Spleen (tissue), 11 donors: ENCODE measurements at regions not wholly inside any gene's neighbourhood (a gene's known extent, or its start where the extent isn't known, plus 50 kb on each side); places are given as distances from the start of the nearest gene placed in this dataset.
"Not testable (repeated sequence)": the region's sequence is repeated elsewhere in the genome, so short reads cannot be mapped to it uniquely, and the experiment has no call there.

Experiments
- DNase-seq: peaks from one replicate; pipeline ENCODE4 v3.0.0-alpha.2; 2020
- H3K27ac ChIP-seq, 8 donors: fragments of 200-600 bp; sonication (generic) in 7 of 8; 1 replicate in 4 of 8; 2 replicates in 4 of 8; pipeline versions ENCODE4 v1.5.0 to v1.8.0; 2016 to 2021; ENCODE audit warnings: inconsistent platforms in 4 of 8, mild to moderate bottlenecking in 4 of 8, moderate library complexity in 1 of 8
- H3K27me3 ChIP-seq, 7 donors: fragments of 200-600 bp; sonication (generic) in 6 of 7; replicated peaks in 1 of 7; 1 replicate in 4 of 7; 2 replicates in 3 of 7; pipeline versions ENCODE4 v1.5.0 to v1.8.0; 2016 to 2021; ENCODE audit warnings: inconsistent platforms in 3 of 7, mild to moderate bottlenecking in 1 of 7
- H3K36me3 ChIP-seq, 6 donors: fragments of 200-600 bp; sonication (generic) in 5 of 6; 1 replicate in 4 of 6; 2 replicates in 2 of 6; pipeline versions ENCODE4 v1.5.0 to v1.8.0; 2016 to 2021; ENCODE audit warnings: inconsistent platforms in 2 of 6
- H3K4me1 ChIP-seq, 6 donors: fragments of 200-600 bp; sonication (generic) in 5 of 6; 1 replicate in 3 of 6; 2 replicates in 3 of 6; pipeline versions ENCODE4 v1.5.0 to v1.8.0; 2016 to 2021; ENCODE audit warnings: inconsistent platforms in 3 of 6
- H3K4me3 ChIP-seq, 8 donors: fragments of 200-600 bp; sonication (generic) in 7 of 8; 1 replicate in 4 of 8; 2 replicates in 4 of 8; pipeline versions ENCODE4 v1.5.0 to v1.8.0; 2016 to 2021; ENCODE audit warnings: inconsistent platforms in 4 of 8, mild to moderate bottlenecking in 4 of 8, moderate library complexity in 2 of 8
- H3K9me3 ChIP-seq, 8 donors: fragments of 200-600 bp; sonication (generic) in 7 of 8; 1 replicate in 4 of 8; 2 replicates in 4 of 8; pipeline versions ENCODE4 v1.5.0 to v1.8.0; 2016 to 2021; ENCODE audit warnings: inconsistent platforms in 4 of 8
- WGBS, 5 donors: extraction: QIAGEN DNeasy Blood & Tissue Kit in 3 of 5; methylation state at CpG; one replicate each; pipeline versions ENCODE4 v1.1.5 to v1.1.7; 2013 to 2018; 5-methylcytosine and 5-hydroxymethylcytosine counted together
- intact Hi-C: fragments of 100-400 bp; cut with DNase I; formaldehyde crosslinking; loops from one replicate; pipeline ENCODE4 v1.15.0; 2023; ENCODE audit warnings: low total_unique reads
- TF ChIP-seq, protein P1 (sequence below), 11 experiments: fragments of 200-600 bp in 7 of 11; fragments of 450-650 bp in 4 of 11; sonication (generic) in 4 of 11; IDR thresholded peaks in 8 of 11; conservative IDR thresholded peaks in 3 of 11; 1 replicate in 7 of 11; 2 replicates in 4 of 11; pipeline versions ENCODE4 v1.4.0 to v1.8.0; 2016 to 2021; ENCODE audit warnings: antibody characterized with exemption in 11 of 11, inconsistent platforms in 4 of 11, mild to moderate bottlenecking in 1 of 11
- donor health status: healthy with polysubstance abuse.
- donor health status: DM: no; HTN: no; CAD: no; lungs with moderate emphysema.
- donor health status: DM: no; HTN: no; CAD: no.
- donor health status: Bipolar disorder and iron deficiency.
- donor health status: healthy.
- donor health status: DM: no; HTN: no; CAD: no.
- donor health status: DM: yes; HTN: yes; CAD: no.

GRCh38 chr2:111447482-111447881, 326.8 kb downstream of the BCL2L11 start:
- DNase-seq, H3K4me1 ChIP-seq, H3K27ac ChIP-seq, H3K36me3 ChIP-seq, H3K27me3 ChIP-seq, H3K9me3 ChIP-seq, intact Hi-C loops, H3K4me3 ChIP-seq: not testable (repeated sequence)
- 81 to 96% (median 89%) methylated on average over 2 to 4 of the region's 5 CpGs for WGBS, 5 donors

DNA sequence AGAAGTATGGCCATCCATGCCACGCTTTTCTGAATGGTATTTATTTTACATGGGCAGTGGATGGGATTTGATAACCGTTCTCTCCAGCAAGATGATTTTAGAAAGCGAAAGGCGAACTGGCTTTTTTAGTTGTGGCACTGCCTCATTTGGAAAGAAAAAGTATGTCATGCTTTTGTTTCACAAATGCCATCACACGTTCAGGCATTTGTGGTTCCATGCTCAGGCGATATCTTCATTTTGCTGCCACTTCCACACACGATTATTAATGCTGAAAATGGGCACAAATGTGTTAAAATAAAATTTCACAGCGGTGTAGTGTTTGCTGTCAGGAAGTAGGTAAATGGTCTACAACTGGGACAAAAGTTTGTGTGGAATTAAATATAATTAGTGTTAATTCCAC, 328.1 kb downstream of the BCL2L11 start:
- intact Hi-C loops, H3K4me3 ChIP-seq, H3K36me3 ChIP-seq, H3K27me3 ChIP-seq, H3K4me1 ChIP-seq, H3K27ac ChIP-seq, DNase-seq, H3K9me3 ChIP-seq: not testable (repeated sequence)
- no CpG with 5 or more reads among the region's 8 CpGs for WGBS, 5 donors

- WGBS, 5 donors = 64 to 80% (median 66%) methylated on average over 2 of the region's 6 CpGs; no CpG with 5 or more reads in 2 of the 5 donors
- H3K27ac ChIP-seq, H3K27me3 ChIP-seq, H3K4me3 ChIP-seq, H3K36me3 ChIP-seq, intact Hi-C loops, DNase-seq, H3K9me3 ChIP-seq: not testable (repeated sequence)
- peaks cover 0 to 14% (median 2%) of the 10 kb centered on the region in 6 donors for H3K4me1 ChIP-seq
Observed at GRCh38 chr2:111450526-111450925, 329.8 kb downstream of the BCL2L11 start.

DNA sequence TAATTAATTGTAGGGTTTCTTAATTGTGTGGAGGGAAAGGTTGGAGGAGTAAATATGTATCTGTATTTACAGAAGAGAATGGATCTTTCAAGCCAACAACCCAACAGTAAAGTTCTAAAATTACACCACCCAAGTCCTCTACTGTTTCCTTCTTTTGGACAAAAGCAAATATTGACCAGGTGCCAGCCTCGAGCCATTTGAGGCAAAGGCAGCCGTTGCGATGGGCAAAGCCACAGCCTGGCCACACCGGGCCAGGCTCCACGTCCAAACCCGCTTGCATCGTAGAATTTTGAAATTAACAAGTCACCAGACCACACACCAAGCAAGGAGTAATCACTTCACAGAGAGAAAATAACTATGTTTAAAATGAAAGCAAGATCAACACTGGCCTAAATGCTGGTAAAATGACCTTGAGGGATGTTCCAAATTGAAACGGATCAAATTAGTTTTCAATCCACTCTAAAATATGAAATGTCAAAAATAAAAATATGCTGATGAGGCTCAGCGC, 331.0 kb downstream of the BCL2L11 start:
- H3K36me3 ChIP-seq, intact Hi-C loops, H3K9me3 ChIP-seq, H3K27me3 ChIP-seq, DNase-seq: not testable (repeated sequence)
- Histone ChIP-seq H3K4me1 (peaks cover 0 to 14% (median 2%) of the 10 kb centered on the region in 6 donors), H3K27ac (peak overlapping the region in 7 of 8 donors; percentile 41 to 77 (median 58)), H3K4me3 (peak overlapping the region in 1 of 8 donors; percentile 19)
- WGBS, 5 donors = 40 to 64% (median 43%) methylated on average over 1 to 5 of the region's 9 CpGs

GRCh38 chr2:111452208-111452607, 331.5 kb downstream of the BCL2L11 start:
- Histone ChIP-seq H3K27ac (peak overlapping the region in 7 of 8 donors; percentile 41 to 77 (median 58)), H3K4me1 (peaks cover 0 to 14% (median 2%) of the 10 kb centered on the region in 6 donors), H3K4me3 (peak overlapping the region in 1 of 8 donors; percentile 19)
- DNase-seq, intact Hi-C loops, H3K36me3 ChIP-seq, H3K27me3 ChIP-seq, H3K9me3 ChIP-seq: not testable (repeated sequence)
- WGBS, 5 donors = 30 to 69% (median 55%) methylated on average over 5 to 7 of the region's 7 CpGs

- H3K9me3 ChIP-seq, H3K27ac ChIP-seq, H3K27me3 ChIP-seq, H3K4me3 ChIP-seq, intact Hi-C loops, DNase-seq, H3K36me3 ChIP-seq: not testable (repeated sequence)
- WGBS, 5 donors = 67% methylated on average over 1 of the region's 2 CpGs; no CpG with 5 or more reads in 4 of the 5 donors
- peaks cover 0 to 14% (median 2%) of the 10 kb centered on the region in 6 donors for H3K4me1 ChIP-seq
Observed at GRCh38 chr2:111453308-111453707, 332.6 kb downstream of the BCL2L11 start.

- no CpG with 5 or more reads among the region's 2 CpGs for WGBS, 5 donors
- intact Hi-C loops, H3K4me3 ChIP-seq, H3K27ac ChIP-seq, H3K9me3 ChIP-seq, H3K27me3 ChIP-seq, DNase-seq, H3K36me3 ChIP-seq: not testable (repeated sequence)
- H3K4me1 ChIP-seq = peaks cover 0 to 14% (median 2%) of the 10 kb centered on the region in 6 donors
Observed at GRCh38 chr2:111453816-111454215, 333.1 kb downstream of the BCL2L11 start.

- WGBS, 5 donors = no CpG with 5 or more reads among the region's 1 CpG
- TF ChIP-seq, protein P1, sequence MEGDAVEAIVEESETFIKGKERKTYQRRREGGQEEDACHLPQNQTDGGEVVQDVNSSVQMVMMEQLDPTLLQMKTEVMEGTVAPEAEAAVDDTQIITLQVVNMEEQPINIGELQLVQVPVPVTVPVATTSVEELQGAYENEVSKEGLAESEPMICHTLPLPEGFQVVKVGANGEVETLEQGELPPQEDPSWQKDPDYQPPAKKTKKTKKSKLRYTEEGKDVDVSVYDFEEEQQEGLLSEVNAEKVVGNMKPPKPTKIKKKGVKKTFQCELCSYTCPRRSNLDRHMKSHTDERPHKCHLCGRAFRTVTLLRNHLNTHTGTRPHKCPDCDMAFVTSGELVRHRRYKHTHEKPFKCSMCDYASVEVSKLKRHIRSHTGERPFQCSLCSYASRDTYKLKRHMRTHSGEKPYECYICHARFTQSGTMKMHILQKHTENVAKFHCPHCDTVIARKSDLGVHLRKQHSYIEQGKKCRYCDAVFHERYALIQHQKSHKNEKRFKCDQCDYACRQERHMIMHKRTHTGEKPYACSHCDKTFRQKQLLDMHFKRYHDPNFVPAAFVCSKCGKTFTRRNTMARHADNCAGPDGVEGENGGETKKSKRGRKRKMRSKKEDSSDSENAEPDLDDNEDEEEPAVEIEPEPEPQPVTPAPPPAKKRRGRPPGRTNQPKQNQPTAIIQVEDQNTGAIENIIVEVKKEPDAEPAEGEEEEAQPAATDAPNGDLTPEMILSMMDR (IDR thresholded peaks at IDR 0.05 in 8 of 11, conservative IDR thresholded peaks at IDR 0.05 in 3 of 11) = peak in 5 of 11 experiments; percentile 20 to 60 (median 40)
- H3K9me3 ChIP-seq, intact Hi-C loops, H3K27me3 ChIP-seq, H3K4me3 ChIP-seq, DNase-seq, H3K36me3 ChIP-seq: not testable (repeated sequence)
- Histone ChIP-seq H3K27ac (peak overlapping the region in 5 of 8 donors; percentile 58 to 82 (median 58)), H3K4me1 (peaks cover 0 to 14% (median 2%) of the 10 kb centered on the region in 6 donors)
Observed at GRCh38 chr2:111454404-111454803, 333.7 kb downstream of the BCL2L11 start.

DNA sequence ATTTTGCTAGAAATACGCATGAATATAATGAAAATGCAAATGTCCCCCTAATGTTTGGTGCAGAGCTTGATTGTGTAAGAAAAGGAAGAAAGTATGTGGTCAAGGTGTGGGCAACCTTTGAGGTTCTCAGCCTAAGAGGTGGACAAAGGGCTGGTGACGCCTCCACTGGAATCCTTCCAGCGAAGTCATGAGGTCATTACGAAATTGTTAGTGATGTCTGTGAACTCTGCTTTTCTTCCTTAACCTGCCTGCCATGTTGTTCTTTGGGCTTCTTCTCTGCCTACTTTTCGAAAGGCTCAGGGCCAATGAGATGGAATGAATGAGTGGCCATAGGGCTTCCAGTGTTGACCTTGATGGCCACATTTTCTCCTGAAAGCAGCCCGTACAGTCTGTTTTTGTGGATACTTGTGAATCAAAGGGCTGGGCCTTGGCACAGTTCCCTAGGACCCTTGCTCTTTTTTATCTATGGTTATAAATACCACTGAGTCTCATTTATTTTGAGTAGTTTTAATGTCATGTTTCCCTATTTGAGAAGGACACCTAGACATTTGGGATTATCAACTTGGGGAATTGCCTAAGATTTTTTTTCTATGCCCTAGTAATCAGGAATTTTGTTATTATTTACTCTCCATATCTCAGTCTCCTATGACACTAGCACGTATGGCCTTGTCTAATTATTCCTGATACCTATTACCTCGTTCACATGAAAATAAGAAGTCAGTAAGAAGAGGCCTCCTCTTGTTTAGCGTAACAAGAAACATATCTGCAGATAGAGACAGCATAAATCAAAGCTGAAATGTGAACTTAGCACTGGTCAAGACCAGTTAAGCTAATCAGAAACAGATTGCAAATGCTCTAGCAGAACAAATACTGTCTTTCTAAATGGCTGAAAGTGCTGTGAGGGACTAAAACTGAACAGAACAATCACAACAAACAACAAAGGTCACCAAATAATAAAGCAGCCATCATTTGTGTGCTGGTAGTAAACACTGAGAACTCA, 334.6 kb downstream of the BCL2L11 start:
- H3K36me3 ChIP-seq, H3K27me3 ChIP-seq, H3K4me3 ChIP-seq, H3K9me3 ChIP-seq, DNase-seq, intact Hi-C loops: not testable (repeated sequence)
- Histone ChIP-seq H3K27ac (peak overlapping the region in 5 of 8 donors; percentile 58 to 82 (median 58)), H3K4me1 (peaks cover 0 to 14% (median 2%) of the 10 kb centered on the region in 6 donors)
- 83 to 95% (median 90%) methylated on average over 8 to 9 of the region's 9 CpGs for WGBS, 5 donors

DNA sequence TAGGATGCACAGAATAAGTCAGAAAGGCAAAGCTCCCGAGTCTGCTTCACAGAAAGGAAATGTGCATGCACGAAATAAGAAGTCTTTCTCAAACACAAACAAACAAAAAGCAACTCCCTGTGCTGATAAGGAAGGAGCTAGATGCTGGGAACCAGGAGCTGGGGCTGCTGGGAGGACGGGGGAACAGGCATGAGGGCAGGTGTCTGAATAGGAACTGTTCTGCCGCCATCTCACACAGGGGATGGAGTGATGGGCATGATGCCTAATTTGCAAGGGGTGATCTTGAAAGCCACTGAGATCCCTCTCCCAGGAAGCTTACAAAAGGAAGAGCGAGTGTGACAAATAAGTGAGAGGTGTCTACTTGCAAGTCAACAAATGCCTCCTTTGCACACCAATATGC, 336.5 kb downstream of the BCL2L11 start:
- 87 to 100% (median 91%) methylated on average over 2 to 4 of the region's 5 CpGs for WGBS, 5 donors
- intact Hi-C loops = not testable (repeated sequence)

More for the DNA sequence above, 336.5 kb downstream of the BCL2L11 start:
- H3K27me3 ChIP-seq, H3K4me3 ChIP-seq, DNase-seq, H3K9me3 ChIP-seq, H3K27ac ChIP-seq, H3K36me3 ChIP-seq: not testable (repeated sequence)
- peaks cover 0 to 10% (median 2%) of the 10 kb centered on the region in 6 donors for H3K4me1 ChIP-seq
